NB4 (cell line): ENCODE measurements at regions not wholly inside any gene's neighbourhood (a gene's known extent, or its start where the extent isn't known, plus 50 kb on each side); places are given as distances from the start of the nearest gene placed in this dataset.

Experiments
- DNase-seq: peaks from one replicate; pipeline ENCODE4 v3.0.0; 2010; ENCODE audit warnings: low read depth
- H3K4me3 ChIP-seq: one replicate; pipeline ENCODE4 v1.5.1; 2011; ENCODE audit warnings: mild to moderate bottlenecking, low read depth, low read length, moderate library complexity
- CTCF ChIP-seq: IDR thresholded peaks from one replicate; pipeline ENCODE4 v1.5.1; 2012; ENCODE audit warnings: low read depth, low read length
- MAX ChIP-seq: IDR thresholded peaks from 2 replicates; pipeline ENCODE4 v1.6.1; 2011; ENCODE audit warnings: low read depth, low read length
- MYC ChIP-seq: IDR thresholded peaks from 2 replicates; pipeline ENCODE4 v1.6.1; 2011; ENCODE audit warnings: low read depth, low read length
- POLR2A ChIP-seq: IDR thresholded peaks from 2 replicates; pipeline ENCODE4 v1.6.1; 2011; ENCODE audit warnings: mild to moderate bottlenecking; ENCODE audit not compliant: insufficient read length; ENCODE audit errors: extremely low read depth

GRCh38 chr6:7479801-7480266 lies 61.6 kb upstream of the DSP start:
- DNase-seq: no peak
- no peak overlapping the region for H3K4me3 ChIP-seq
- TF ChIP-seq POLR2A: no peak
- TF ChIP-seq MAX: no peak
- TF ChIP-seq CTCF: no peak

GRCh38 chr6:7484666-7485065 lies 56.8 kb upstream of the DSP start:
- no peak overlapping the region for H3K4me3 ChIP-seq
- DNase-seq: no peak

GRCh38 chr6:7486951-7487350 lies 54.5 kb upstream of the DSP start:
- DNase-seq: no peak
- no peak for TF ChIP-seq MAX
- TF ChIP-seq POLR2A: no peak
- no peak for TF ChIP-seq CTCF
- TF ChIP-seq MYC: no peak
- no peak overlapping the region for H3K4me3 ChIP-seq

More at GRCh38 chr6:7484666-7485065, 56.8 kb upstream of the DSP start:
- TF ChIP-seq POLR2A (no peak), MAX (no peak), CTCF (no peak), MYC (no peak)

- DNase-seq: no peak
- TF ChIP-seq MYC (no peak), MAX (no peak), CTCF (no peak), POLR2A (no peak)
- no peak overlapping the region for H3K4me3 ChIP-seq
These were observed 53.0 kb upstream of the DSP start for GRCh38 chr6:7488494-7488893.

GRCh38 chr6:7489376-7489775 lies 52.1 kb upstream of the DSP start:
- H3K4me3 ChIP-seq: no peak overlapping the region
- TF ChIP-seq POLR2A (no peak), CTCF (no peak), MYC (no peak), MAX (no peak)
- DNase-seq: no peak
